SK-N-SH treated with all-trans-retinoic acid at 6 μM for 48 hours (cell line): ENCODE measurements at regions not wholly inside any gene's neighbourhood (a gene's known extent, or its start where the extent isn't known, plus 50 kb on each side); places are given as distances from the start of the nearest gene placed in this dataset.

Experiments
- ATAC-seq: fragments of 200-7000 bp; cut with Tn5 transposase; 3 replicates; pipeline ENCODE4 v1.9.1; 2020; ENCODE audit warnings: mild to moderate bottlenecking, moderate library complexity
- ARNTL ChIP-seq: fragments of 450-650 bp; formaldehyde crosslinking; IDR thresholded peaks from 2 replicates; pipeline ENCODE4 v1.5.0; 2020; ENCODE audit warnings: low read depth, mild to moderate bottlenecking, moderate library complexity, borderline replicate concordance
- CREB5 ChIP-seq: fragments of 250-450 bp; sonication (Bioruptor Pico); IDR thresholded peaks from 2 replicates; pipeline ENCODE4 v1.5.1; 2020; ENCODE audit warnings: low read depth, mild to moderate bottlenecking, moderate library complexity
- CSDC2 ChIP-seq: fragments of 250-450 bp; sonication (Bioruptor Pico); IDR thresholded peaks from 2 replicates; pipeline ENCODE4 v1.5.0; 2020; ENCODE audit warnings: mild to moderate bottlenecking, moderate library complexity
- CSRNP3 ChIP-seq: fragments of 250-450 bp; sonication (Bioruptor Pico); IDR thresholded peaks from 2 replicates; pipeline ENCODE4 v1.5.1; 2021; ENCODE audit warnings: mild to moderate bottlenecking, moderate library complexity
- ESRRG ChIP-seq: fragments of 250-450 bp; sonication (Bioruptor Pico); IDR thresholded peaks from 2 replicates; pipeline ENCODE4 v1.6.1; 2021; ENCODE audit warnings: mild to moderate bottlenecking
- GLIS3 ChIP-seq: fragments of 250-450 bp; sonication (Bioruptor Pico); IDR thresholded peaks from 2 replicates; pipeline ENCODE4 v1.5.0; 2020; ENCODE audit warnings: mild to moderate bottlenecking, moderate library complexity
- ISL1 ChIP-seq: fragments of 250-450 bp; sonication (Bioruptor Pico); IDR thresholded peaks from 2 replicates; pipeline ENCODE4 v2.1.2; 2022; ENCODE audit warnings: mild to moderate bottlenecking, moderate library complexity
- OSR1 ChIP-seq: fragments of 250-450 bp; sonication (Bioruptor Pico); IDR thresholded peaks from 2 replicates; pipeline ENCODE4 v1.8.0; 2022; ENCODE audit warnings: moderate library complexity, mild to moderate bottlenecking, inconsistent platforms
- POU6F1 ChIP-seq: fragments of 250-450 bp; sonication (Bioruptor Pico); IDR thresholded peaks from 2 replicates; pipeline ENCODE4 v1.8.0; 2021; ENCODE audit warnings: low read depth, mild to moderate bottlenecking, moderate library complexity, borderline replicate concordance
- PPARA ChIP-seq: fragments of 250-450 bp; sonication (Bioruptor Pico); IDR thresholded peaks from 2 replicates; pipeline ENCODE4 v1.5.0; 2020; ENCODE audit warnings: mild to moderate bottlenecking, borderline replicate concordance
- RARB ChIP-seq: fragments of 250-450 bp; sonication (Bioruptor Pico); IDR thresholded peaks from 2 replicates; pipeline ENCODE4 v1.8.0; 2021; ENCODE audit warnings: mild to moderate bottlenecking, moderate library complexity
- SNAI2 ChIP-seq: fragments of 250-450 bp; sonication (Bioruptor Pico); IDR thresholded peaks from 2 replicates; pipeline ENCODE4 v1.5.0; 2020; ENCODE audit warnings: mild to moderate bottlenecking, moderate library complexity
- TCF4 ChIP-seq: fragments of 250-450 bp; sonication (Bioruptor Pico); IDR thresholded peaks from 2 replicates; pipeline ENCODE4 v1.8.0; 2021; ENCODE audit warnings: mild to moderate bottlenecking, moderate library complexity, borderline replicate concordance
- TOX ChIP-seq: fragments of 250-450 bp; sonication (Bioruptor Pico); IDR thresholded peaks from 2 replicates; pipeline ENCODE4 v1.8.0; 2021; ENCODE audit warnings: mild to moderate bottlenecking, moderate library complexity, borderline replicate concordance
- TSHZ2 ChIP-seq: fragments of 250-450 bp; sonication (Bioruptor Pico); IDR thresholded peaks from 2 replicates; pipeline ENCODE4 v1.5.0; 2020; ENCODE audit warnings: mild to moderate bottlenecking, moderate library complexity
- ZC3H10 ChIP-seq: fragments of 250-450 bp; sonication (Bioruptor Pico); IDR thresholded peaks from 2 replicates; pipeline ENCODE4 v1.5.1; 2021; ENCODE audit warnings: mild to moderate bottlenecking, moderate library complexity
- ZFP3 ChIP-seq: fragments of 250-450 bp; sonication (Bioruptor Pico); IDR thresholded peaks from 2 replicates; pipeline ENCODE4 v1.5.0; 2020; ENCODE audit warnings: mild to moderate bottlenecking, moderate library complexity
- ZFP30 ChIP-seq: fragments of 450-650 bp; formaldehyde crosslinking; IDR thresholded peaks from 2 replicates; pipeline ENCODE4 v1.5.0; 2022; ENCODE audit warnings: mild to moderate bottlenecking, moderate library complexity
- ZNF70 ChIP-seq: fragments of 450-650 bp; formaldehyde crosslinking; IDR thresholded peaks from 2 replicates; pipeline ENCODE4 v1.5.0; 2020; ENCODE audit warnings: mild to moderate bottlenecking, moderate library complexity
- ZNF8 ChIP-seq: fragments of 450-650 bp; formaldehyde crosslinking; IDR thresholded peaks from 2 replicates; pipeline ENCODE4 v1.5.0; 2020; ENCODE audit warnings: mild to moderate bottlenecking, moderate library complexity

GRCh38 chr3:182503401-182503800, 289.9 kb upstream of the ATP11B start:
- no peak for ATAC-seq
- TF ChIP-seq POU6F1 (no peak), CSDC2 (CRISPR knock-in tag) (no peak), ZFP30 (no peak), PPARA (CRISPR knock-in tag) (no peak), CREB5 (CRISPR knock-in tag) (no peak), ARNTL (CRISPR knock-in tag) (no peak), RARB (CRISPR knock-in tag) (no peak), ZNF70 (CRISPR knock-in tag) (no peak), ZNF8 (CRISPR knock-in tag) (no peak), ISL1 (CRISPR knock-in tag) (no peak)

- TF ChIP-seq TCF4 (CRISPR knock-in tag) (no peak), ISL1 (CRISPR knock-in tag) (no peak), ZNF8 (CRISPR knock-in tag) (no peak), RARB (CRISPR knock-in tag) (no peak), ARNTL (CRISPR knock-in tag) (no peak), TOX (no peak), ZC3H10 (CRISPR knock-in tag) (no peak)
- no peak for ATAC-seq
Measured at GRCh38 chr3:182508919-182509711, 284.2 kb upstream of the ATP11B start.

- ATAC-seq, result no peak
- TF ChIP-seq GLIS3 (no peak), TOX (no peak), TSHZ2 (no peak), CREB5 (CRISPR knock-in tag) (no peak), ZFP3 (CRISPR knock-in tag) (no peak), ZFP30 (no peak), ZC3H10 (CRISPR knock-in tag) (no peak), TCF4 (CRISPR knock-in tag) (no peak), ESRRG (CRISPR knock-in tag) (no peak), CSRNP3 (no peak), OSR1 (CRISPR knock-in tag) (no peak), SNAI2 (CRISPR knock-in tag) (no peak)
Measured at GRCh38 chr3:182509844-182510460, 283.4 kb upstream of the ATP11B start.
